ENCODE measurements at regions not wholly inside any gene's neighbourhood (a gene's known extent, or its start where the extent isn't known, plus 50 kb on each side); places are given as distances from the start of the nearest gene placed in this dataset.

GRCh38 chr20:39269493-39270217, 307.5 kb downstream of the DHX35 start:
- H3K36me3 ChIP-seq (ENCODE audit: control insufficient read depth in 2 of 2, extremely low read depth in 1 of 2, insufficient read depth in 2 of 2, low read length in 2 of 2), result no peaks in the 10 kb centered on the region
- H3K9ac ChIP-seq (replicated peaks; ENCODE audit: extremely low read depth, insufficient read depth, low read length), result no peak overlapping the region
- H3K9me1 ChIP-seq (replicated peaks; ENCODE audit: control insufficient read depth, extremely low read depth, insufficient read depth, low read length), result no peaks in the 10 kb centered on the region
- ChIA-PET POLR2A (interaction anchor here (1.7 to 1.8 kb wide), 2 partner anchors 604 to 1419 kb away, joined by 5 read pairs; partner anchors contain the start of gene MAFB), CTCF (interaction anchor here (0.8 to 9.9 kb wide), 18 partner anchors 15 to 1693 kb away, joined by 3 to 157 read pairs (median 6); partner anchors contain the start of gene MAFB)
- H3K4me2 ChIP-seq (ENCODE audit: insufficient read depth, low read length), result no peak overlapping the region
- no peaks in the 10 kb centered on the region for H3K9me3 ChIP-seq (replicated peaks; ENCODE audit: control insufficient read depth, insufficient read depth, low read length)
- no peaks in the 10 kb centered on the region for H3K27me3 ChIP-seq (ENCODE audit: control insufficient read depth in 2 of 2, insufficient read depth in 2 of 2, low read length in 2 of 2)
- FAIRE-seq (no peak), DNase-seq (ENCODE audit: low read depth, low spot score) (peak; percentile 17)
- no peaks in the 10 kb centered on the region for H4K20me1 ChIP-seq (replicated peaks; ENCODE audit: control insufficient read depth, extremely low read depth, insufficient read depth, low read length)
- no peaks in the 10 kb centered on the region for H3K79me2 ChIP-seq (ENCODE audit: control insufficient read depth, insufficient read depth, low read length)
- peaks cover 4% of the 10 kb centered on the region for H3K4me1 ChIP-seq (ENCODE audit: control insufficient read depth, extremely low read depth, insufficient read depth, low read length)
- TF ChIP-seq, protein P1, sequence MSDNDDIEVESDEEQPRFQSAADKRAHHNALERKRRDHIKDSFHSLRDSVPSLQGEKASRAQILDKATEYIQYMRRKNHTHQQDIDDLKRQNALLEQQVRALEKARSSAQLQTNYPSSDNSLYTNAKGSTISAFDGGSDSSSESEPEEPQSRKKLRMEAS (IDR thresholded peaks at IDR 0.05; ENCODE audit: insufficient read depth, insufficient read length), result no peak
- TF ChIP-seq GATA2 (IDR thresholded peaks at IDR 0.05; ENCODE audit: insufficient read depth, insufficient read length, low read depth, low read length), result no peak
- no peak for TF ChIP-seq POLR2A (IDR thresholded peaks at IDR 0.05; ENCODE audit: low read depth, low read length)
- TF ChIP-seq CTCF (IDR thresholded peaks at IDR 0.05; ENCODE audit: extremely low read depth in 1 of 2, insufficient read depth in 1 of 2, low read depth in 1 of 2, low read length in 2 of 2), result no peak
- no peak for TF ChIP-seq JUN (IDR thresholded peaks at IDR 0.05; ENCODE audit: borderline replicate concordance, insufficient read depth, insufficient read length, low read depth)
- intact Hi-C loops (cut with micrococcal nuclease), result loop anchor here (1.0 to 10.0 kb wide), 7 partner anchors 219 to 1421 kb away; no protein-coding TSS in a partner anchor
- H2AFZ ChIP-seq (ENCODE audit: low read depth, low read length), result no peak overlapping the region
- BruUV-seq (replicated peaks), result no TSS peak
- H3K27ac ChIP-seq (ENCODE audit: insufficient read depth, low read depth, low read length), result no peak overlapping the region
- H3K4me3 ChIP-seq (replicated peaks in 1 of 3; ENCODE audit: insufficient read depth in 1 of 3, low read depth in 1 of 3, low read length in 3 of 3), result no peak overlapping the region
- dilution Hi-C loops (cut with MboI; ENCODE audit: extremely low pct_ligation_motif_present, low sequenced_read_pairs), result no loop called here
